ENCODE measurements at regions not wholly inside any gene's neighbourhood (a gene's known extent, or its start where the extent isn't known, plus 50 kb on each side); places are given as distances from the start of the nearest gene placed in this dataset.

DNA sequence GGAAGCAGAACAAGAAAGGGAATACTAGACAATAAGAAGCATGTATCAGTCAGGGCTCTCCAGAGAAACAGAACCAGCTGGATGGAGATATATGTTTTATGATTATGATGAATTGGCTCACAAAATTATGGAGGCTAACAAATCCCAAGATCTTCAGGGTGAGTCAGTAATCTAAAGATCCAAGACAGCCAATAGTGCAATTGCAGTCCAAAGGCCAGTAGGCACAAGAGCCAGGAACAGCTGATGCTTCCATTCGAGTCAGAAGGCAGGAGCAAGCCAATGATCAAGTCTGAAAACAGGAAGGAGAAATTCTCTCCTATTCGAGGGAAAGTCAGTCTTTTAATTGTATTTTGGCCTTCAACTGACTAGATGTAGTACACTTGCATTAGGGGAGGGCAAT lies 164.9 kb upstream of the ST8SIA2 start (continued):
- TF ChIP-seq, protein P1, sequence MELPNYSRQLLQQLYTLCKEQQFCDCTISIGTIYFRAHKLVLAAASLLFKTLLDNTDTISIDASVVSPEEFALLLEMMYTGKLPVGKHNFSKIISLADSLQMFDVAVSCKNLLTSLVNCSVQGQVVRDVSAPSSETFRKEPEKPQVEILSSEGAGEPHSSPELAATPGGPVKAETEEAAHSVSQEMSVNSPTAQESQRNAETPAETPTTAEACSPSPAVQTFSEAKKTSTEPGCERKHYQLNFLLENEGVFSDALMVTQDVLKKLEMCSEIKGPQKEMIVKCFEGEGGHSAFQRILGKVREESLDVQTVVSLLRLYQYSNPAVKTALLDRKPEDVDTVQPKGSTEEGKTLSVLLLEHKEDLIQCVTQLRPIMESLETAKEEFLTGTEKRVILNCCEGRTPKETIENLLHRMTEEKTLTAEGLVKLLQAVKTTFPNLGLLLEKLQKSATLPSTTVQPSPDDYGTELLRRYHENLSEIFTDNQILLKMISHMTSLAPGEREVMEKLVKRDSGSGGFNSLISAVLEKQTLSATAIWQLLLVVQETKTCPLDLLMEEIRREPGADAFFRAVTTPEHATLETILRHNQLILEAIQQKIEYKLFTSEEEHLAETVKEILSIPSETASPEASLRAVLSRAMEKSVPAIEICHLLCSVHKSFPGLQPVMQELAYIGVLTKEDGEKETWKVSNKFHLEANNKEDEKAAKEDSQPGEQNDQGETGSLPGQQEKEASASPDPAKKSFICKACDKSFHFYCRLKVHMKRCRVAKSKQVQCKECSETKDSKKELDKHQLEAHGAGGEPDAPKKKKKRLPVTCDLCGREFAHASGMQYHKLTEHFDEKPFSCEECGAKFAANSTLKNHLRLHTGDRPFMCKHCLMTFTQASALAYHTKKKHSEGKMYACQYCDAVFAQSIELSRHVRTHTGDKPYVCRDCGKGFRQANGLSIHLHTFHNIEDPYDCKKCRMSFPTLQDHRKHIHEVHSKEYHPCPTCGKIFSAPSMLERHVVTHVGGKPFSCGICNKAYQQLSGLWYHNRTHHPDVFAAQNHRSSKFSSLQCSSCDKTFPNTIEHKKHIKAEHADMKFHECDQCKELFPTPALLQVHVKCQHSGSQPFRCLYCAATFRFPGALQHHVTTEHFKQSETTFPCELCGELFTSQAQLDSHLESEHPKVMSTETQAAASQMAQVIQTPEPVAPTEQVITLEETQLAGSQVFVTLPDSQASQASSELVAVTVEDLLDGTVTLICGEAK (IDR thresholded peaks at IDR 0.05; ENCODE audit: borderline replicate concordance) = no peak
- TF ChIP-seq, protein P2, sequence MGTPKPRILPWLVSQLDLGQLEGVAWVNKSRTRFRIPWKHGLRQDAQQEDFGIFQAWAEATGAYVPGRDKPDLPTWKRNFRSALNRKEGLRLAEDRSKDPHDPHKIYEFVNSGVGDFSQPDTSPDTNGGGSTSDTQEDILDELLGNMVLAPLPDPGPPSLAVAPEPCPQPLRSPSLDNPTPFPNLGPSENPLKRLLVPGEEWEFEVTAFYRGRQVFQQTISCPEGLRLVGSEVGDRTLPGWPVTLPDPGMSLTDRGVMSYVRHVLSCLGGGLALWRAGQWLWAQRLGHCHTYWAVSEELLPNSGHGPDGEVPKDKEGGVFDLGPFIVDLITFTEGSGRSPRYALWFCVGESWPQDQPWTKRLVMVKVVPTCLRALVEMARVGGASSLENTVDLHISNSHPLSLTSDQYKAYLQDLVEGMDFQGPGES (IDR thresholded peaks at IDR 0.05) = no peak

DNA sequence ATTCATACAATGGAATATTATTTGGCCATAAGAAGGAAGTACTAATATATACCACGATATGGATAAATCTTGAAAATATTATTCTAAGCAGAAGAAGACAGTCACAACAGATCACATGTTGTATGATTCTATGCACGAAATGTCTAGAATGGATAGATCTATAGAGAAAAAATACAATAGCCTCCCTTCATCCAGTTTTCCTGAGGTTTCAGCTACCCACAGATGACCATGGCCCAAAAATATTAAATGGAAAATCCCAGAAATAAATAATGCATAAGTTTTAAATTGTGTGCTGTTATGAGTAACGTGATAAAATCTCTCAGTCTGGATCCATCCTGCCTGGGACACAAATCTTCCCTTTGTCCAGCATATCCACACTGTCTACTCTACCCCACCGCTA lies 162.2 kb upstream of the ST8SIA2 start:
- SMC1A ChIA-PET (ENCODE audit: uncharacterized antibody, unreplicated experiment) = no interaction called here
- POLR2A ChIA-PET = no interaction called here
- no peaks in the 10 kb centered on the region for H4K20me1 ChIP-seq (ENCODE audit: control insufficient read depth, insufficient read depth)
- no peaks in the 10 kb centered on the region for H3K36me3 ChIP-seq (ENCODE audit: control insufficient read depth in 2 of 2, insufficient read depth in 2 of 2, low read length in 1 of 2)
- RAD21 ChIA-PET (ENCODE audit: unreplicated experiment) = no interaction called here
- no peak overlapping the region for H2AFZ ChIP-seq (ENCODE audit: control insufficient read depth, low read depth, low read length)
- ATAC-seq (no peak), DNase-seq (ENCODE audit: low read depth, low spot score) (no peak), FAIRE-seq (no peak)
- in situ Hi-C loops (cut with MboI) = no loop called here
- CTCF ChIA-PET = no interaction called here
- no peak overlapping the region for H3K9ac ChIP-seq (ENCODE audit: control insufficient read depth, insufficient read depth, low read length)
- no peaks in the 10 kb centered on the region for H3K27me3 ChIP-seq (replicated peaks in 1 of 2; ENCODE audit: control insufficient read depth in 2 of 2, insufficient read depth in 2 of 2, low read length in 1 of 2)
- H3K4me3 ChIP-seq = no peak overlapping the region
- no peak overlapping the region for H3K4me2 ChIP-seq (ENCODE audit: control insufficient read depth, insufficient read depth)
- intact Hi-C loops (cut with micrococcal nuclease; ENCODE audit: unreplicated experiment) = no loop called here
- H3K79me2 ChIP-seq (ENCODE audit: control insufficient read depth, insufficient read depth, low read length) = no peaks in the 10 kb centered on the region
- no peak overlapping the region for H3K27ac ChIP-seq (ENCODE audit: control insufficient read depth, insufficient read depth)
- WGBS (ENCODE audit: insufficient coverage, insufficient replicate concordance, low lambda C conversion rate, missing lambda C conversion rate) = 11% methylated on average over 4 of the region's 4 CpGs
- H3K9me3 ChIP-seq (replicated peaks; ENCODE audit: control insufficient read depth, insufficient read depth, low read length) = no peaks in the 10 kb centered on the region
- no TSS peak for BruUV-seq (replicated peaks)
- no peaks in the 10 kb centered on the region for H3K4me1 ChIP-seq (ENCODE audit: control insufficient read depth, insufficient read depth, low read length)
- TF ChIP-seq NR2C2 (IDR thresholded peaks at IDR 0.05; ENCODE audit: borderline replicate concordance, control insufficient read depth, insufficient read length, low read depth) (no peak), FOXM1 (IDR thresholded peaks at IDR 0.05; ENCODE audit: low read depth, low read length) (no peak), FOXK2 (IDR thresholded peaks at IDR 0.05) (no peak), KAT2A (conservative IDR thresholded peaks at IDR 0.05; ENCODE audit: control insufficient read depth, low read depth, low read length) (no peak), SPI1 (IDR thresholded peaks at IDR 0.05; ENCODE audit: borderline replicate concordance, insufficient read depth, low read depth, low read length) (no peak), ZNF622 (IDR thresholded peaks at IDR 0.05) (no peak), SREBF2 (IDR thresholded peaks at IDR 0.05; ENCODE audit: low read length) (no peak), RBBP5 (conservative IDR thresholded peaks at IDR 0.05) (no peak), MEF2B (IDR thresholded peaks at IDR 0.05; ENCODE audit: partially characterized antibody, poor library complexity, severe bottlenecking) (no peak), SMARCA5 (IDR thresholded peaks at IDR 0.05) (no peak), LARP7 (IDR thresholded peaks at IDR 0.05) (no peak)
- TF ChIP-seq, protein P3, sequence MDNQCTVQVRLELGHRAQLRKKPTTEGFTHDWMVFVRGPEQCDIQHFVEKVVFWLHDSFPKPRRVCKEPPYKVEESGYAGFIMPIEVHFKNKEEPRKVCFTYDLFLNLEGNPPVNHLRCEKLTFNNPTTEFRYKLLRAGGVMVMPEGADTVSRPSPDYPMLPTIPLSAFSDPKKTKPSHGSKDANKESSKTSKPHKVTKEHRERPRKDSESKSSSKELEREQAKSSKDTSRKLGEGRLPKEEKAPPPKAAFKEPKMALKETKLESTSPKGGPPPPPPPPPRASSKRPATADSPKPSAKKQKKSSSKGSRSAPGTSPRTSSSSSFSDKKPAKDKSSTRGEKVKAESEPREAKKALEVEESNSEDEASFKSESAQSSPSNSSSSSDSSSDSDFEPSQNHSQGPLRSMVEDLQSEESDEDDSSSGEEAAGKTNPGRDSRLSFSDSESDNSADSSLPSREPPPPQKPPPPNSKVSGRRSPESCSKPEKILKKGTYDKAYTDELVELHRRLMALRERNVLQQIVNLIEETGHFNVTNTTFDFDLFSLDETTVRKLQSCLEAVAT (IDR thresholded peaks at IDR 0.05) = no peak
- TF ChIP-seq, protein P4, sequence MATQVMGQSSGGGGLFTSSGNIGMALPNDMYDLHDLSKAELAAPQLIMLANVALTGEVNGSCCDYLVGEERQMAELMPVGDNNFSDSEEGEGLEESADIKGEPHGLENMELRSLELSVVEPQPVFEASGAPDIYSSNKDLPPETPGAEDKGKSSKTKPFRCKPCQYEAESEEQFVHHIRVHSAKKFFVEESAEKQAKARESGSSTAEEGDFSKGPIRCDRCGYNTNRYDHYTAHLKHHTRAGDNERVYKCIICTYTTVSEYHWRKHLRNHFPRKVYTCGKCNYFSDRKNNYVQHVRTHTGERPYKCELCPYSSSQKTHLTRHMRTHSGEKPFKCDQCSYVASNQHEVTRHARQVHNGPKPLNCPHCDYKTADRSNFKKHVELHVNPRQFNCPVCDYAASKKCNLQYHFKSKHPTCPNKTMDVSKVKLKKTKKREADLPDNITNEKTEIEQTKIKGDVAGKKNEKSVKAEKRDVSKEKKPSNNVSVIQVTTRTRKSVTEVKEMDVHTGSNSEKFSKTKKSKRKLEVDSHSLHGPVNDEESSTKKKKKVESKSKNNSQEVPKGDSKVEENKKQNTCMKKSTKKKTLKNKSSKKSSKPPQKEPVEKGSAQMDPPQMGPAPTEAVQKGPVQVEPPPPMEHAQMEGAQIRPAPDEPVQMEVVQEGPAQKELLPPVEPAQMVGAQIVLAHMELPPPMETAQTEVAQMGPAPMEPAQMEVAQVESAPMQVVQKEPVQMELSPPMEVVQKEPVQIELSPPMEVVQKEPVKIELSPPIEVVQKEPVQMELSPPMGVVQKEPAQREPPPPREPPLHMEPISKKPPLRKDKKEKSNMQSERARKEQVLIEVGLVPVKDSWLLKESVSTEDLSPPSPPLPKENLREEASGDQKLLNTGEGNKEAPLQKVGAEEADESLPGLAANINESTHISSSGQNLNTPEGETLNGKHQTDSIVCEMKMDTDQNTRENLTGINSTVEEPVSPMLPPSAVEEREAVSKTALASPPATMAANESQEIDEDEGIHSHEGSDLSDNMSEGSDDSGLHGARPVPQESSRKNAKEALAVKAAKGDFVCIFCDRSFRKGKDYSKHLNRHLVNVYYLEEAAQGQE (IDR thresholded peaks at IDR 0.05; ENCODE audit: low read depth, low read length) = no peak
